ENCODE measurements at regions not wholly inside any gene's neighbourhood (a gene's known extent, or its start where the extent isn't known, plus 50 kb on each side); places are given as distances from the start of the nearest gene placed in this dataset.

DNA sequence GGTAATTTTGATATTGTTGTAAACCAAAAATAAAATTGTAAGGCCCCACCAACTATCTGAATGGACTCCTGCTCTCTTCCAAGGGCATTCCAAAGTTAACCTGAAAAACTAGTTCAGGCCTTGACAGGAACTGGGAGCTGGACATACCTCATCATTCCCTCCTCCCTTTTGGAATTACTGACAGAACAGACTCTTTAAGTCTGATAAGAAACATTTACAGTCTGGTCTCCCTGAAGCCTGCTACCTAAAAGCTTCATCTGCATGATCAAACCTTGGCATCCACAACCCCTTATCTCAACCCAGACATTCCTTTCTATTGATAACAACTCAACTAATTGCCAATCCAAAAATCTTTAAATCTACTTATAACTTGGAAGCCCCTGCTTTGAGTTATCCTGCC is 123.8 kb downstream of the TLR5 start:
- TF ChIP-seq, protein P1, sequence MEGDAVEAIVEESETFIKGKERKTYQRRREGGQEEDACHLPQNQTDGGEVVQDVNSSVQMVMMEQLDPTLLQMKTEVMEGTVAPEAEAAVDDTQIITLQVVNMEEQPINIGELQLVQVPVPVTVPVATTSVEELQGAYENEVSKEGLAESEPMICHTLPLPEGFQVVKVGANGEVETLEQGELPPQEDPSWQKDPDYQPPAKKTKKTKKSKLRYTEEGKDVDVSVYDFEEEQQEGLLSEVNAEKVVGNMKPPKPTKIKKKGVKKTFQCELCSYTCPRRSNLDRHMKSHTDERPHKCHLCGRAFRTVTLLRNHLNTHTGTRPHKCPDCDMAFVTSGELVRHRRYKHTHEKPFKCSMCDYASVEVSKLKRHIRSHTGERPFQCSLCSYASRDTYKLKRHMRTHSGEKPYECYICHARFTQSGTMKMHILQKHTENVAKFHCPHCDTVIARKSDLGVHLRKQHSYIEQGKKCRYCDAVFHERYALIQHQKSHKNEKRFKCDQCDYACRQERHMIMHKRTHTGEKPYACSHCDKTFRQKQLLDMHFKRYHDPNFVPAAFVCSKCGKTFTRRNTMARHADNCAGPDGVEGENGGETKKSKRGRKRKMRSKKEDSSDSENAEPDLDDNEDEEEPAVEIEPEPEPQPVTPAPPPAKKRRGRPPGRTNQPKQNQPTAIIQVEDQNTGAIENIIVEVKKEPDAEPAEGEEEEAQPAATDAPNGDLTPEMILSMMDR (IDR thresholded peaks at IDR 0.05; ENCODE audit: borderline replicate concordance, extremely low read depth, low read length, poor library complexity, severe bottlenecking), result no peak
- no peak for TF ChIP-seq EZH2 (IDR thresholded peaks at IDR 0.05; ENCODE audit: borderline replicate concordance, low read depth, low read length, severe bottlenecking)

All from DND-41 (cell line).